Neuronal stem cell (in vitro differentiated cells): ENCODE measurements at regions not wholly inside any gene's neighbourhood (a gene's known extent, or its start where the extent isn't known, plus 50 kb on each side); places are given as distances from the start of the nearest gene placed in this dataset.

Source experiments
- DNase-seq: peaks from one replicate; pipeline ENCODE4 v3.0.0-alpha.2; 2013; ENCODE audit warnings: low spot score
- H2AFZ ChIP-seq: one replicate; pipeline ENCODE4 v1.6.1; 2013; ENCODE audit warnings: mild to moderate bottlenecking, low read length, inconsistent platforms
- H2AK5ac ChIP-seq: 2 replicates; pipeline ENCODE4 v1.6.1; 2013; ENCODE audit warnings: low read depth, mild to moderate bottlenecking, inconsistent platforms, low read length, moderate library complexity, mixed read lengths
- H2BK120ac ChIP-seq: 2 replicates; pipeline ENCODE4 v1.6.1; 2013; ENCODE audit warnings: low read depth, mild to moderate bottlenecking, inconsistent platforms, low read length, moderate library complexity, mixed read lengths
- H2BK12ac ChIP-seq: one replicate; pipeline ENCODE4 v1.6.1; 2013; ENCODE audit warnings: low read length, inconsistent platforms
- H2BK15ac ChIP-seq: 2 replicates; pipeline ENCODE4 v1.6.1; 2013; ENCODE audit warnings: mild to moderate bottlenecking, low read length, inconsistent platforms, mixed read lengths
- H2BK5ac ChIP-seq: one replicate; pipeline ENCODE4 v1.6.1; 2013; ENCODE audit warnings: inconsistent platforms, mild to moderate bottlenecking, low read length, moderate library complexity
- H3K14ac ChIP-seq: one replicate; pipeline ENCODE4 v1.6.1; 2013; ENCODE audit warnings: low read length, inconsistent platforms
- H3K18ac ChIP-seq: 2 replicates; pipeline ENCODE4 v1.6.1; 2013; ENCODE audit warnings: low read length, inconsistent platforms
- H3K23ac ChIP-seq: 2 replicates; pipeline ENCODE4 v1.6.1; 2013; ENCODE audit warnings: low read depth, mild to moderate bottlenecking, mixed read lengths, low read length, inconsistent platforms; ENCODE audit not compliant: poor library complexity
- H3K27ac ChIP-seq: replicated peaks from 3 replicates; pipeline ENCODE4 v1.5.1; 2013; ENCODE audit warnings: low read length, inconsistent platforms
- H3K27me3 ChIP-seq, 3 experiments: 2 replicates each; pipeline ENCODE4 v1.6.1; 2013; ENCODE audit warnings: low read length in 3 of 3, mild to moderate bottlenecking in 2 of 3, inconsistent platforms in 1 of 3, low read depth in 1 of 3, mixed read lengths in 1 of 3, moderate library complexity in 1 of 3; ENCODE audit not compliant: control insufficient read depth in 3 of 3, insufficient read depth in 3 of 3
- H3K36me3 ChIP-seq, 2 donors: replicated peaks in 1 of 2; 2 replicates each; pipeline ENCODE4 v1.6.1; 2013; ENCODE audit warnings: low read length in 2 of 2; ENCODE audit not compliant: control insufficient read depth in 2 of 2, insufficient read depth in 2 of 2
- H3K4ac ChIP-seq: 2 replicates; pipeline ENCODE4 v1.6.1; 2013; ENCODE audit warnings: inconsistent platforms, mild to moderate bottlenecking, low read length, moderate library complexity
- H3K4me1 ChIP-seq, 2 donors: 1 replicate in 1 of 2; 2 replicates in 1 of 2; pipeline ENCODE4 v1.6.1; 2013; ENCODE audit warnings: low read length in 2 of 2, low read depth in 1 of 2; ENCODE audit not compliant: control insufficient read depth in 2 of 2, insufficient read depth in 1 of 2
- H3K4me2 ChIP-seq: one replicate; pipeline ENCODE4 v1.6.1; 2013; ENCODE audit warnings: mild to moderate bottlenecking, low read length, inconsistent platforms; ENCODE audit not compliant: insufficient read depth, poor library complexity, severe bottlenecking
- H3K4me3 ChIP-seq, 2 donors: 2 replicates each; pipeline ENCODE4 v1.5.1; 2013; ENCODE audit warnings: low read length in 2 of 2, mild to moderate bottlenecking in 2 of 2, inconsistent platforms in 1 of 2, moderate library complexity in 1 of 2
- H3K79me1 ChIP-seq: one replicate; pipeline ENCODE4 v1.6.1; 2013; ENCODE audit warnings: low read depth, mild to moderate bottlenecking, inconsistent platforms, low read length, moderate library complexity
- H3K9ac ChIP-seq: one replicate; pipeline ENCODE4 v1.6.1; 2013; ENCODE audit warnings: mild to moderate bottlenecking, low read depth, low read length, inconsistent platforms; ENCODE audit not compliant: poor library complexity
- H3K9me3 ChIP-seq, 2 donors: replicated peaks in 1 of 2; 2 replicates each; pipeline versions ENCODE3 to v1.6.1; 2013; ENCODE audit warnings: low read length in 2 of 2, mild to moderate bottlenecking in 2 of 2, inconsistent platforms in 1 of 2, low read depth in 1 of 2, mixed read lengths in 1 of 2, moderate library complexity in 1 of 2; ENCODE audit not compliant: control insufficient read depth in 2 of 2, insufficient read depth in 1 of 2
- H4K8ac ChIP-seq: one replicate; pipeline ENCODE4 v1.6.1; 2013; ENCODE audit warnings: low read depth, mild to moderate bottlenecking, inconsistent platforms, low read length, moderate library complexity
- H4K91ac ChIP-seq: one replicate; pipeline ENCODE4 v1.6.1; 2013; ENCODE audit warnings: low read length, low read depth, mild to moderate bottlenecking, inconsistent platforms; ENCODE audit not compliant: poor library complexity
- WGBS, 2 donors: extraction: QIAGEN DNeasy Blood & Tissue Kit; methylation state at CpG; one replicate each; pipeline ENCODE4 v1.1.7; 2013; ENCODE audit warnings: missing lambda C conversion rate in 2 of 2, mixed read lengths in 1 of 2; ENCODE audit not compliant: insufficient read length in 2 of 2, insufficient replicate concordance in 1 of 2; ENCODE audit errors: extremely low coverage in 2 of 2; 5-methylcytosine and 5-hydroxymethylcytosine counted together

- Histone ChIP-seq H3K27ac (no peak overlapping the region), H3K23ac (no peak overlapping the region), H2BK12ac (no peak overlapping the region), H4K91ac (no peak overlapping the region), H3K18ac (no peak overlapping the region), H4K8ac (no peak overlapping the region), H3K4ac (no peak overlapping the region), H3K79me1 (no peaks in the 10 kb centered on the region), H3K27me3 (no peaks in the 10 kb centered on the region), H2BK5ac (no peak overlapping the region), H3K36me3 (no peaks in the 10 kb centered on the region), H2AFZ (no peak overlapping the region), H3K9me3 (no peaks in the 10 kb centered on the region), H3K14ac (no peak overlapping the region), H3K4me1 (peaks cover 0 to 12% of the 10 kb centered on the region in 2 donors), H2BK15ac (no peak overlapping the region), H3K4me2 (no peak overlapping the region), H2BK120ac (no peak overlapping the region), H3K9ac (no peak overlapping the region), H2AK5ac (no peak overlapping the region), H3K4me3 (no peak overlapping the region)
- no peak for DNase-seq
- no CpG with 5 or more reads among the region's 6 CpGs for WGBS, 2 donors
Observed at GRCh38 chr14:95386536-95387095, 66.9 kb upstream of the CLMN start.

GRCh38 chr14:95385701-95386100 lies 66.0 kb upstream of the CLMN start:
- Histone ChIP-seq H2BK15ac (no peak overlapping the region), H3K4me3 (no peak overlapping the region), H3K4me1 (peaks cover 0 to 12% of the 10 kb centered on the region in 2 donors), H2BK12ac (no peak overlapping the region), H3K9ac (no peak overlapping the region), H2AK5ac (no peak overlapping the region), H2AFZ (no peak overlapping the region), H3K79me1 (no peaks in the 10 kb centered on the region), H4K91ac (no peak overlapping the region), H4K8ac (no peak overlapping the region), H3K27me3 (no peaks in the 10 kb centered on the region), H3K4ac (no peak overlapping the region), H2BK5ac (no peak overlapping the region), H3K23ac (no peak overlapping the region), H3K4me2 (no peak overlapping the region), H3K36me3 (no peaks in the 10 kb centered on the region), H3K9me3 (no peaks in the 10 kb centered on the region), H3K14ac (no peak overlapping the region), H3K18ac (peak overlapping the region; percentile 46), H2BK120ac (no peak overlapping the region), H3K27ac (no peak overlapping the region)
- no CpG with 5 or more reads among the region's 6 CpGs for WGBS, 2 donors
- no peak for DNase-seq

GRCh38 chr14:95382747-95383146 lies 63.0 kb upstream of the CLMN start:
- Histone ChIP-seq H2BK15ac (no peak overlapping the region), H3K4me1 (peaks cover 0 to 12% of the 10 kb centered on the region in 2 donors), H2AK5ac (no peak overlapping the region), H2BK12ac (no peak overlapping the region), H3K79me1 (no peaks in the 10 kb centered on the region), H2BK120ac (no peak overlapping the region), H3K14ac (peak overlapping the region; percentile 65), H3K36me3 (no peaks in the 10 kb centered on the region), H2BK5ac (no peak overlapping the region), H3K4me3 (no peak overlapping the region), H3K18ac (no peak overlapping the region), H4K8ac (no peak overlapping the region), H3K27ac (no peak overlapping the region), H3K9ac (peak overlapping the region; percentile 3), H3K27me3 (no peaks in the 10 kb centered on the region), H2AFZ (no peak overlapping the region), H3K4ac (no peak overlapping the region), H3K9me3 (peaks cover 2 to 4% of the 10 kb centered on the region in 2 donors), H3K23ac (peak overlapping the region; percentile 69), H4K91ac (no peak overlapping the region), H3K4me2 (no peak overlapping the region)
- no peak for DNase-seq
- no CpG with 5 or more reads among the region's 3 CpGs for WGBS, 2 donors

- Histone ChIP-seq H3K9me3 (peaks cover 2 to 4% of the 10 kb centered on the region in 2 donors), H3K23ac (no peak overlapping the region), H2BK5ac (no peak overlapping the region), H2AFZ (no peak overlapping the region), H3K9ac (no peak overlapping the region), H2AK5ac (no peak overlapping the region), H3K4me1 (peaks cover 0 to 12% of the 10 kb centered on the region in 2 donors), H3K79me1 (no peaks in the 10 kb centered on the region), H3K14ac (no peak overlapping the region), H3K4ac (no peak overlapping the region), H3K27me3 (no peaks in the 10 kb centered on the region), H3K4me3 (no peak overlapping the region), H4K91ac (no peak overlapping the region), H3K18ac (no peak overlapping the region), H2BK12ac (no peak overlapping the region), H3K27ac (no peak overlapping the region), H2BK120ac (no peak overlapping the region), H2BK15ac (no peak overlapping the region), H4K8ac (no peak overlapping the region), H3K36me3 (no peaks in the 10 kb centered on the region), H3K4me2 (no peak overlapping the region)
- no peak for DNase-seq
- no CpG with 5 or more reads among the region's 4 CpGs for WGBS, 2 donors
Observed at GRCh38 chr14:95381726-95382125, 62.0 kb upstream of the CLMN start.
